GM13977 (cell line): ENCODE measurements at regions not wholly inside any gene's neighbourhood (a gene's known extent, or its start where the extent isn't known, plus 50 kb on each side); places are given as distances from the start of the nearest gene placed in this dataset.

Experiments
- DNase-seq: peaks from one replicate; pipeline ENCODE4 v3.0.0; 2012; ENCODE audit warnings: low spot score
- CTCF ChIP-seq: IDR thresholded peaks from 2 replicates; pipeline ENCODE4 v1.5.1; 2012; ENCODE audit warnings: mild to moderate bottlenecking, control low read depth; ENCODE audit not compliant: insufficient read depth; ENCODE audit errors: extremely low read depth, missing control alignments
- in situ Hi-C: fragments of 300-500 bp; cut with MboI; formaldehyde crosslinking; loops from one replicate; pipeline ENCODE4 v1.12.0; 2022; ENCODE audit warnings: low sequenced_read_pairs, low pct_unique_long_range_greater_than_20kb, mixed read lengths, inconsistent platforms; ENCODE audit not compliant: unreplicated experiment

- no peak for TF ChIP-seq CTCF
- in situ Hi-C loops = no loop called here
- no peak for DNase-seq
Observed at GRCh38 chr9:84212982-84213381, 127.6 kb downstream of the SLC28A3 start.

- DNase-seq = no peak
- TF ChIP-seq CTCF = no peak
- in situ Hi-C loops = no loop called here
Observed at GRCh38 chr9:84216151-84216550, 124.4 kb downstream of the SLC28A3 start.

- no peak for DNase-seq
- in situ Hi-C loops = no loop called here
- no peak for TF ChIP-seq CTCF
Observed at GRCh38 chr9:84218322-84218721, 122.2 kb downstream of the SLC28A3 start.

- DNase-seq = no peak
- in situ Hi-C loops = no loop called here
- no peak for TF ChIP-seq CTCF
Observed at GRCh38 chr9:84224246-84224645, 116.3 kb downstream of the SLC28A3 start.
